ENCODE measurements at regions not wholly inside any gene's neighbourhood (a gene's known extent, or its start where the extent isn't known, plus 50 kb on each side); places are given as distances from the start of the nearest gene placed in this dataset.

DNA sequence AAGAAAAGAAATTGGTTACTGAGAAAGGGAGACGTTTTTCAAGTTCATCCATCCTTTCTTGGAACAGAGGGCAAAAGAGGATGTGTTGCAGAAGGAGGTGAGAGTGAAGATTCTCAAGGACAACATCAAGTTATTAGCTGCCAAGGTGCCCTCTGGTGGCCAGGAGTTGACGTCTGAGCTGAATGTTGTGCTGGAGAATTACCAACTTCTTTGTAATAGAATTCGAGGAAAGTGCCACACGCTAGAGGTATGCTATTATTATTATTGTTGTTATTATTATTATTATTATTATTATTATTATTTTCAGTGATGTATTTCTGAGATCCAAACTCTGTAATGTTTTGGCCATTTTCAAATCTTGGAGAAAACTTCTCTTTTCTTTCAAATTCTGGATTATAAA lies 197.0 kb downstream of the UTRN start:
- TF ChIP-seq POLR2AphosphoS5 (IDR thresholded peaks at IDR 0.05) (no peak), CTCF (IDR thresholded peaks at IDR 0.05) (peak; percentile 29 to 63 (median 56))

All from upper lobe of left lung (tissue), 4 donors.